Myocyte (in vitro differentiated cells): ENCODE measurements at regions not wholly inside any gene's neighbourhood (a gene's known extent, or its start where the extent isn't known, plus 50 kb on each side); places are given as distances from the start of the nearest gene placed in this dataset.

Source experiments
- DNase-seq: peaks from one replicate; pipeline ENCODE4 v3.0.0-alpha.2; 2012; ENCODE audit warnings: low read depth

GRCh38 chr6:169958510-169958909, 207.1 kb downstream of the ERMARD start:
- DNase-seq = no peak

DNA sequence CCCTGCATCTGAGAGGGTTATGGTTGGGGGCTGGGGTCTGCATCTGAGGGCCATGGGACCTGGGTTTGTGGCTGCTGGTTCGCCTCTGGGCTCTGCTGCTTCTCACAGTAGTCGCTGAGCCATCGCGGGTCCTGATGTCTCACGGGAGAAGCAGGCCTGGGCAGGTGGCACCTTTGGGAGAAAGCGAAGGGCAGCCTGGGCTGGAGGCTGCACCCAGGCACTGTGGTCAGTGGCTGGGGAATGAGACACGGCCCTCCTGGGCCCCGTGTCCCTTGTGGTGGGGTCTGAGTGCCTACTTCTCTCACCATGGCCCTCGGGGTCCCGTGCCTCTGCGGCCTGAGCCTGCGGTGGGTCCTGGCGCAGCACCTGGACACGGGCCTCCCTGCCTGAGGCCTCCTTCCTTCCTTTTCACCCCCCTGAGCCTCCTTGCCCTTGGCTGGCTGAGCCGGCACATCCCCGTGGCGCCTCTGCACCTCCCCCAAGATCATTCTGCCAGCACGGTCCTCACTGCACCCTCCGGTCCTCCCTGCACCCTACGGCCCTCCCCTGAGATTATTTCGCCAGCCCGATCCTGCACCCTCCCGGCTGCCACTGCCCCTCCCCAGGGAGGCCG, 206.0 kb downstream of the ERMARD start:
- no peak for DNase-seq

GRCh38 chr6:169956580-169956979, 205.2 kb downstream of the ERMARD start:
- no peak for DNase-seq

GRCh38 chr6:169955731-169956437, 204.5 kb downstream of the ERMARD start:
- no peak for DNase-seq

DNA sequence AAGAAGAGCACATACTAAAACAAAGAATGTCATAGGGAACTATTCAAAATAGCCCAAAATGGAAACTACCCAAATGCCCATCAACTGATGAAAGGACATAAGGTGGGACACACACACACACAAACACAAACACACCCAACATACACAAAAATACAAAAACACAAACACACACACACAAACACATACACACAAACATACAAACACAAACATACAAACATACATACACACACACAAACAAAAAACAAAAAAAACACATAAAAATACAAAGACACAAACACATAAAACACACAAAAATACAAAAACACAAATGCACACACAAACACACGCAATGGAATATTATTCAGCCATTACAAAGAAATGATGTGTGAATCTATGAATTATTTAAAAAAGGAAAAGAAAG, 203.6 kb downstream of the ERMARD start:
- DNase-seq = no peak

GRCh38 chr6:169953686-169954085, 202.3 kb downstream of the ERMARD start:
- DNase-seq = no peak

DNA sequence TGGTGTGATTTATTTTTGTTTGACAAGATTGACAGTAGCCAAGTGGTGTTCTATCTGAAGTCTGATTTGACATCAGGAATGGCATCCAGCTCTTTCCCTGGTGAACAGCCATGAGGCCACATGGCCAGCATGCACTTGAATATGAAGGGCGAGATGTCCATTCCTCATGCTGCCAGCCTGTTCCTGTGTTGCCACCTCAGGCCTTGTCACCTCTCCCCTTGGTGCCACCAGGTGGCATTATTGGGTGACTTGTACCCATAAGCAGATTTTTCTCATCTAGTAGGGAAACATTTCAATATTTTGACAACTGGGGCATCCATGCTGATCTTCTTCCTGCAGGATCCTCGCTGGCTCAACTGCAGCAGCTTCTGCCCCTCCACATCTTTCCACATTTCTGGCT, 199.1 kb downstream of the ERMARD start:
- peak; percentile 25 for DNase-seq

- no peak for DNase-seq
Observed at GRCh38 chr6:169949511-169950097, 198.2 kb downstream of the ERMARD start.

DNA sequence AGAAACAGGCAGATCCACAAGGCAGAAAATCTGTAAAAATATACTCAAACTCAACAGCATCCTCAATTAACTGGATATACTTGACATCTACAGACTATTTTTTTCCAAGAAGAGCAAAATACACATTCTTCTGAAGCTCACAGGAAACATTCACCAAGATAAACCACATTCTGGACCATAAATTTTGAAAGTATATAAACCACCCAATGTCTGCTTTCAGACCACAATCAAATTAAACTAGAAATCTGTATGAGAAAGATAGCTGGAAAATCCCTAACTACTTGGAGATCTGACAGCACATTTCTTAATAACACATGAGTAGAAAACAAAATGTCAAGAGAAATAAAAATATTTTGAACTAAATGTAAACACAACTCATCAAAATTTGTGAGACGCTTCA, 195.5 kb downstream of the ERMARD start:
- no peak for DNase-seq

GRCh38 chr6:169945117-169945516, 193.7 kb downstream of the ERMARD start:
- no peak for DNase-seq

DNA sequence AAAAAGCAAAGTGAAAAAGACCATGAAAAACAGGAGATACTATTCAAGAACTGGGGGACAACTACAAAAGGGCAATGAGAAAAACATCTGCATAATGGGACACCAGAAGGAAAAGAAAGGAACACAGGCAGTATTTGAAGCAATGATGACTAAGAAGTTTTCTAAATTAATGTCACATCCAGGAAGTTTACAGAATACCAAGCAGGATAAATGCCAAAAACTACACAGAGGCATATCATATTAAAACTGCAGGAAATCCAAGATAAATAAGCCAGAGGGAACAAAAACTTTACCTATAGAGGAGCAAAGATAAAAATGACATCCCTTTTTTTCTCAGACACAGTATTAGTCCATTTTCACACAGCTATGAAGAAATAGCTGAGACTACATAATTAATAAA, 193.0 kb downstream of the ERMARD start:
- DNase-seq = no peak

GRCh38 chr6:169944061-169944337, 192.6 kb downstream of the ERMARD start:
- DNase-seq = no peak

DNA sequence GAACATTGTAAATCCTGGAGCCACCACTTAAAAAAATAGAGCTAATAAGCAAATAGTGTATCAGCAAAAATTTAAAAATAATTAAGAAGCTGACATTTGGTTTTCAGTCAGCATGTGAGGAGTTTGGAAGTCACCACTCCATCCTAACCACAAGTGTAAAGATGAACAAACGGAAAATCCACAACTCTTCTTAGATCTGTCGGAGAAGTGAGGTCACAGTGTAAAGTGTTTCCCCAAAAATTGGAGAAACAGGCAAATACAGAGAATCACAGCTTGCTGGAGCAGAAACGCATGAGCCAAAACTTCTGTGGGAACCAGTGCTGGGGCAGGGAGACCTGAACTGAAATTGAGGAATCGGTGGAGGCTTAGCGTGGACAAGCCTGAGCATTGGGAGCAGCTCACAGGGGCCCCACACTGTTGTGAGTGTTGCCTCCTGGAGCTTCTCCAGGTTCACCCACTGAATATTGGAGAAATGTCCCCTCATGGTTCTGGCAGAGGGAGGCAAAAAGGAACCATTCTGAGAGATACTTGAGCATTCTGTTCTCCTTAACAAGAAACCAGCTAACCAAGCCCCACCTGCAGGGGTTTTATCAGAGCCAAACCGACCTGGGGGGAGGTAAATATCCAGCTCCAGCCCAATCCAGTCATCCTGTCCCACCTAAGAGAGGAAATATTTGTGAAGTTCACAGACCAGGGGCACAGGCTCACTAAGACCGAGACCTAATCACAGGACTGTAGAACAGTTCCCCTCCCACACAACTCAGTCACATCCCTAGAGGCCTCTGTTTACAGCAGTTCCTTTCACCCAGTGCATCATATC, 192.0 kb downstream of the ERMARD start:
- DNase-seq = no peak

GRCh38 chr6:169942173-169942572, 190.8 kb downstream of the ERMARD start:
- DNase-seq = no peak

DNA sequence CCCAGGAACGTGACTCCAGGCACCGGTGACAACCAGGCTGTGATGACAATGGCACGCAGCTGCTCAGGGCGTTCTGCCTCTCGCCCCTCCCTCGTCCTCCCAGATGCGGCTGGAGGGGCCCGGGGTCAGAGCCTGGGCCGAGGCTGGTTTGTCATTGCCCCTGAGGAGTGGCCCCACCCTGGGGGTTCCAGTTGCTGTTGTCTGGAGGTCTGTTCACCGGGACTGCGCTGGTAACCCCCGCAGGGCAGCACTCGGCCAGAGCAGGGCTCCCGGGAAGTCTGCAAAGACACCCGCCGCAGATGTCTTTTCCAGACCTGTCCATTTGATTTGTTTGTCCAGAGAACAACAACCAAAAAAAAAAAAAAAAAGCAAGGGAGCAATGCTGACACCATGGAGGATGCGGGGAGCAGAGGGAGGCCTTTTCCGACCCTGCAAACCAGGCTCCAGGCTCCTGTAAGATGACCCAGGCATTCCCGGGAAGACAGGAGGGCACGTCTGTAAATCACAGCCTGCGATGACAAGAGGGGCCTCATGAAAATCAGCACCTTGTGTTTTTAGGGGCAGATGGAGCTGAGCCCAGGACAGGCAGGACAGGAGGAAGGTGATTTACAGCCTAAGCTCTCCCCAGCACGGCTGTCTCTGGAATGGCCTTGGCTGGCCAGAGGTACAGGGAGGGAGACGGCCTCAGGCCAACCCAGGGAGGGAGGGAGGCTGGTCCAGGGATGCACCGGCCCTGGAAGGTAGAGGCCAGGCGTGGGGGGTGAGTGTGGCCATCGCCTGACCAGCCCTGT, 189.3 kb downstream of the ERMARD start:
- DNase-seq = no peak

DNA sequence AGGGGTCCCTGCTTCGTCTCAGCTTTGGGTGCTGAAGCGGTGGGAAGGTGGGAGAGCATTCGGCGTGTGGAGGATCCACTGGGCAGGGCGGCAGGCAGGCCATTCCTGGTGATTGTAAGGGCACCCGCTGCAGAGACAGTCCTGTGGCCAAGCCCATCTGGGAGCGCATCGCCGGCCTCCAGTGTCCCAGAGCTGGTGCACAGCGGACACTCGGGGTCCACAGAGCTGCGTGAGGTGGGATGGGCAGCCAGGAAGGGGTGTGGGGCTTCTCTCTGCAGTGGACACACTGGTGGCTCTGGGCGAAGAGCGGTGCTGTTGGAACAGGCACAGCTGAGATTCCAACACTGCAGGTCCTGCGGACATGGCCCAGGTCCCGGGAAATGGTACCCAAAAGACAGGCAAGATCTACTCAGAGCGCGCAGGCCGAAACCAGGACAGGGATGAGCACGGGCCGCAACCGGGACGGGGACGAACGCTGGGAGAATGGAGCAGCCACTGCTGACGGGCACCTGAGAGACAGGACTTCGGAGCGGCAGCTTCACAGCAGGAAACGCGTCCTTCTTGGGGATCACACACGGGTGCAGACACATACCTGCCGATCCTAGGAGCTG, 188.2 kb downstream of the ERMARD start:
- no peak for DNase-seq

- no peak for DNase-seq
Observed at GRCh38 chr6:169938731-169939130, 187.3 kb downstream of the ERMARD start.

- DNase-seq = no peak
Observed at GRCh38 chr6:169938262-169938701, 186.9 kb downstream of the ERMARD start.

- DNase-seq = no peak
Observed at GRCh38 chr6:169937389-169938261, 186.2 kb downstream of the ERMARD start.
